Left renal cortex interstitium (tissue), 4 donors: ENCODE measurements at regions not wholly inside any gene's neighbourhood (a gene's known extent, or its start where the extent isn't known, plus 50 kb on each side); places are given as distances from the start of the nearest gene placed in this dataset.

Source experiments
- DNase-seq, 4 donors: peaks; one replicate each; pipeline ENCODE4 v3.0.0-alpha.2; 2013; ENCODE audit warnings: low read depth in 4 of 4, low spot score in 2 of 4, missing footprints in 1 of 4

DNA sequence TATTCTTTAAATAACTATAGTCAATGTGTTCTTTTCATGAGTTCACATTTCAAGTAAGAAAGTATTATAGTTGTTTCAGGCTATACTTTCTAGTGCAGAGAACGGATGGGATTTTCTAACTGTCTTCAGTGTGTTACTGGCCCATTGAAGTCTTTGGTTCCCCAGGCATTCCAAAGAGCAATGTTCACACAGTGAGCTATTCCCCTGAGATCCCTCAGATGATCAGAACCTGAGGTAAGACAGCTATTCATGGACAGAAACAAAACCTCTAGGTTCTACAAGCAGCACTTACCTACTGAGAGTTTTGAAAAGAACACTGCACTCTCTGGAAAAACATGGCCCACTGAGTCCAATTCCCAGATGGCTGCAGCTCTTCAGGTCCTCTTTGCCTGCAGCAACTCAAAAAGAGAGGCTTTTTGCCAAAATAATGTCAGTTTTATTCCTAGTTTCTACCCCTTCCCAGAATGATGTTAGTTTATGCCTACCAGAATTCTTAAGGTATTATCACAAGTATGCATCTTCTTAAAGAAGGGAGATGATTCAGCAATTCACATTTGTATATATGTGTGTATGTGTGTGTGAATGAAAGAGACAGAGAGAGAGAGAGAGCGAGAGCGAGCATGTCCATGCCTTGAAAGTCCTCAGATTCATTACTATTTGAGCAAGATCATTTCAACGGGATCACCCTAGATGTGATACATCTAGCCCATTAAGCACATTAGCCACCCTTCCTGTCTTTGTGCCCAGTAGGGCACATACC, 146.1 kb downstream of the PDHA2 start:
- no peak for DNase-seq

DNA sequence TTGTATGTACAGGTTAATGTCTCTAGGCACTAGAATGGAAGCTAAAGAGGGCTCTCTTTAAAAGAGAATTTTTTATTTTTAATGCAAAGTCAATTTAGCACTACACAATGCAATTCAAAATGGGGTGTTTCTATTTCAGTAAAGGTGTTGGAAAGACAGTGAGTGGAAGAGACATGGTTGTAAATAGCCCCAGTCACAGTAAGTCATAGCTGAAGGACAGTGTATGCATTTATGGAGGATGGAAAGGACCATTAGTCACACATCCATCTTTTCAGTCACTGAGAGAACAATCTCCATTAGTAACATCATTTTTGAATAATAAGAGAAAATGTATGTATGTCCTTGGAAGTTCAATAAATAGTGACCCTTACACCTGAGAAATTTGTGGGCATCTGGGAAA, 148.0 kb downstream of the PDHA2 start:
- DNase-seq = no peak

DNA sequence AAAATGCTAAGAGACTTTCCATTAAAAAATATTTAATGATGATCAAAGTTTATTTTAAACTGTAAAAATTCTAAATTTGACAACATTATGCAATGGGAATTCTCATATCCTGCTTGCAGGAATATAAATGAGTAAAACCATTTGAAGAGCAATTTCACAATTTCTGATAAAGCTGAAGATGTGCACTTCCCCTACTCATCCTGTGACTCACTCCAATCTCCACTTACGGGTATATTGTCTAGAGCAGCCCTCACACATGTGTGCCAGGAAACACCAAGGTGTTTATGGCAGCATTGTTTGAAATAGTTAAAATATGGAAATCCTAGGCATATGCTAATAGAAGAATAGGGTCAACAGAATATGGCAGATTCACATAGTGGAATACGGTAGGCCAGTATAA, 158.4 kb downstream of the PDHA2 start:
- no peak for DNase-seq

DNA sequence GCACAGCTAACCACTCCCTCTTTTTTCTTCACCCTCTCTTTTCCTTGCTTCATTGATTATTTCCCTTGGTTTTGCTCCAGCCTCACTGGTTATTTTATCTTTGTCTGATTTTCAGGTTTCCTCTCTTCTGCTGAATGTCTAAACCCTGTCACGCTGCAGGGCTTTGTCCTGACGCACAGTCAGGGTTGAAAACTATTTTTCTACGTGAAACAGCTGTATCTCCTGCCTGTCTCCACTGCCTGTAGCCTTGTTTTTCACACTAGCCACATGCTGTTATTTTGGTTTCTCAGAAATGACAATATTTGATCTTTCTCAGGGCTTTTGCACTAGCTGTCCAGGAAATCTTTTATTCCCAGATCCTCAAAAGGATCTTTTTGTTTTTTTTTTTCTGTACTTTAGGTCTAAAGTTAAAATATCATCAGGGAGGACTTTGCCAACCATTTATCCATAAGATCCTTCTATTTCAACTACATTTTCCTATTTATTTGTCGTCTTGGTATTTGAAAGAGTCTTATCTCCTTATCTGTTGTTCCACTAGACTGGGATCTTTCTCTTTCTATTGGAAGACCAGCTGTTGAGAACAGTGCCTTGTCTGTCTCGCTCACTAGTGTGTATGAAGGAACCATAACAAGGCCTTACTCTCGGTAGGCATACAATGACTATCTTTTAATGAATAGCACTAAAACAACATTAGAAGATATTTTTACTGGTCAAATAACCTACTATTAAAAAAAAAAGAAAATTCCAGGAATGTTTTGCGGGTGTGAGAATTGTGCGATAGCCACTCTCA, 164.3 kb downstream of the PDHA2 start:
- DNase-seq = no peak

DNA sequence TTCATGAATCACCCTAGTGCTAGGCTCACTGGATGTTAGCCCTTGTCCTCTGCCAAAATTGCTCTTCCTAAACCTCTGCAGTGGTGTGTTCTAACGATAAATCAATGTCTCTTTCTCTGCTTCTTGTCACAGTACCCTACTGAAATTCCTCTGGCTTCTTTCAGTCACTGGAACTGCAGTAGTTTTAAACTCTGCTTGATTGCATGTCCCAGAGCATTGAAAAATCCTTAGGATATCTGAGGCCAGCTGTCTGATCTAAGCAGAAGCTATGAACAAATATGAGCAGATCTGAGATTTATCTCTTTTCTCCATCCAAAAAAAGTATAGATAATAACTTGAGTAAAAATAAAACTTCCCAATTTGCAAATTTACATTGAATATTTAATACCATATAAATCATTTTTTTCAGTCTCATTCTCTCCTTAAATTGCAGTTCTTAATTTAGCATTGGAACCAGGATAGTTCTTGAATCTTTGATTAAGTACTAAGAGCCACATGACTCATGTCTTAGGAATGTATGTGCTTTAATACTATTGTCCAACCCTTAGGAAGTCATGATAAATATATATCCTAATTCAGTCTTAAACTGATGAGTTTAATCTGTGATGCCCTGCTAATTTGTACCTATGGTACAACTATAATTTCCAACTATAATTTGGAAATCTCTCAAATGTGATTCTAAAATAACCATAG, 169.7 kb downstream of the PDHA2 start:
- DNase-seq = no peak

DNA sequence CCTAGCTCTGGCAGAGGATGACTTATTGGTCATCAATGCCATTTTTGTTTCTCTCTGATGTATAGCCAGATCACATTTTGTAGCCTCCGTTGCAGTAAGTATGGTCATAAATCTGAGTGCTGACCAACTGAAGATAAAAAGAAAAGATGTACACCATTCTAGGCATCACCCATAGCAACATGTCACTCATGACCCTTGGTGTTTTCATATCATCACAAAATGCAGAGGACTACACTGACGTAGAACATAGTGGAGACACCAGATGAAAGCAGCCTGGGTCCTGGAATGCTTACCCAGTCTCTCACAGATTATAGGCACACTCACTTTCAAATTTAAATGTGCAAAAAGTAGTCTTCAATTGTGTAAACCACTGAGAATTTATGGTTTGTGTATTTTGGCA, 172.8 kb downstream of the PDHA2 start:
- DNase-seq = no peak

DNA sequence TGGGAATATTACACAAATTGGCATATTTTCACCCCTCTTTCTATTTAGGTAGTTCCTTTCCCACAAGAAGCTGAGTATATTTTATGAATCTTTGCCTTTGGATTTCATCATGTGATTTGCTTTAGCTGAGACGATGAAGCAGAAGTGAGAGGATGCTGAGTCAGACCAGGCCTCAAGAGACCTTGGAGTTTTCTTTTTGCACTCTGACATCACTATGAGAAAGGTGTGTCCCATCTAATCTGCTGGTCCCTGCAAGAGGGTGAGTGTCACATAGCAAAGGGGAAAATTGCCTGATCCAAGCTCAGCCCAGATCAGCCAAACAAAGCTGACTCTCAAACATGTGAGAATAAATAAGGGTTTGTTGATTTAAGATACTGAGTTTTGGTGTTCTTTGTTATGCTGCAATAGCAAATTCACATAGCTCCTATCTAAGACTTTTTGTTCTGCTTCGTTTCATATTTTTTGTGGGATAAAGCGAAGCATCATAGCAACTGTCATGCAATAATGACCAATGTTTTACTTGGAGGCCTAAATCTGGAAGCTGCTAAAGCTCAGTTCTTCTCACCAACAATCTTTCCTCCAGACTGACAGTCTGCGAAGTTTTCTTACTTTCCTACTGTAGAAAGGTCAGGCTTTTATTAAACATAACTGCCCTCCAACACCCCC, 176.9 kb downstream of the PDHA2 start:
- no peak for DNase-seq

DNA sequence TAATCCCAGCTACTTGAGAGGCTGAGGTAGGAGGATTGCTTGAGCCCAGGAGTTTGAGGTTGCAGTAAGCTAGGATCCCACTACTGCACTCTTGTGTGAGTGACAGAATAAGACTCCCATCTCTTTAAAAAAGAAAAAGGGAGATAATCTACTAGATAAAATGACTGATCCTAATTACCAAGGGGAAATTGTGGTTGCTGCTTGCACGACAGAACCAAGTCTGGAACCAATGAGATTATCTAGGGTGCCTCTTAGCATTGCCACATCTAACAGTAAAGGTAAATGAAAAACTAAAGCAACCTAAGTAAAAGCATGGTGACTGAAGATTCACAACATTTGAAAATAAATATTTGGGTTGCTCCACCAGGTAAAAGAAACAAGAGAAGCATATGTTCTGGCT, 185.1 kb downstream of the PDHA2 start:
- DNase-seq = no peak

DNA sequence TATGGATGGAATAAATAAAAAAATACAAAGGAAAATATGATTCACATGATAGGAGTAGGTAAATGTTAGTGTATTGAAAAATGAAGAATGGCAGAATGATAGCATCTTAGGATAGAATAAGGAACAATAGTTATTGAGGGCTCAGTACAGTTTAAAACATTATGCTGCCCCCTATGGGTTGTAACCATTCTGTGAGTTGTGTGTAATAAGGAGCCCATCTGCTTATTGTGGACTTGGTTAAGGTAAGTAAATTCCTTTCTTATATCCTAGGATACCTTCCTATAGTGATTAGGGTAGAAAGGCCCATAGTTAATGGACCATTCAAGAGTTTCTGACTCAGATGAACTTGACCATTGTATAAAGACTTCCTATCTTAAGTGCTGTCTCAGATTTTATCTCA, 195.8 kb downstream of the PDHA2 start:
- no peak for DNase-seq

DNA sequence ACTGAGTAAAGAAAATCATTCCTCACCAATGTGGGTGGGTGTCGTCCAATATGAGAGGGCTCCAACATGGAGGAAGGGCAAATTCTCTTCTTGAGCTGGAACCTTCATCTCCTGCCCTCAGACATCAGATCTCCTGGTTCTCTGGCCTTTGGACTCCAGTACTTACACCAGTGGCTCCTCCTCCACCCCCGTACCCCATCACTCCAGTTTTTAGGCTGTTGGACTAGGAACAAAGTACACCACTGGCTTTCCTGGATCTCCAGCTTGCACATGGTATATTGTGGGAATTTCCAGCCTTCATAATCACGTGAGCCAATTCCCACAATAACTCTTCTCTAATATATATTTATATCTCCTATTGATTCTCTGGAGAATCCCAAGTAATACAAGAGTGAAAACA, 196.9 kb downstream of the PDHA2 start:
- no peak for DNase-seq

DNA sequence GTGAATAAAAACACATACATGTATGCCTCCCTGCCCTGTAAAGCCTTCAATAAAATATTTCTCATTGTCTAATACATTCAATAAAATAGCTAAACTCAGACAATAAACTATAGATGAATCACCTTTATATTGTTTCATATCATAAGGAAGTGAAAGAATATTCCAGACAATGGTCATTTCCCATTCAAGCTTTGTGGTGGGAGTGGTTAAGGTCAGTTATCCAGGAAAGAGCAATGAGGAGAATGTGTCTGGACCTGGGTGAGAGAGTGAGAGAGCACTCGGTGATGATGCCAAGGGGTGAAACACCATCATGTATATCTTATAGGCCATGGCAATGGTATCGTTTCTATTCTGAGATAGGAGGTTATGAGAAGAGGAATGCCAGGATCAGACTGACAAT, 197.8 kb downstream of the PDHA2 start:
- DNase-seq = no peak

DNA sequence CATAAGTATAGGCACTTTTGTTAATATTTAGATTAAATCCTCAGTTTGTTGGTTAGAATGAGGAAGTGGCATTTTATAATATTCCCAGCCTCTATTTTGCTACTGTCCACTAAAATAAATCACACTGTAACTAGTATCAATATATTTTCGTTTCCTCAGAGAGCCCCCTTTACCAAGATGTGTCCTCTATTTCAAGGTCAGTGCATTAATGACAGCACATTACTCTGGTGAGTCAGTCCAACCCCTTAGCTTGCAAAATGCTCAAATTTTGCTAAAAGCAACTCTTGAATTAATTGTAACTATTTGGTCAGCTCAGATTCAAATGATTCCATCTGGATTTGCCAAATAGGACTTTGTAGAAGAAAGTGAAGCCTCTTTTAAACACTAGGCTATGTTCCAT, 199.3 kb downstream of the PDHA2 start:
- DNase-seq = no peak

DNA sequence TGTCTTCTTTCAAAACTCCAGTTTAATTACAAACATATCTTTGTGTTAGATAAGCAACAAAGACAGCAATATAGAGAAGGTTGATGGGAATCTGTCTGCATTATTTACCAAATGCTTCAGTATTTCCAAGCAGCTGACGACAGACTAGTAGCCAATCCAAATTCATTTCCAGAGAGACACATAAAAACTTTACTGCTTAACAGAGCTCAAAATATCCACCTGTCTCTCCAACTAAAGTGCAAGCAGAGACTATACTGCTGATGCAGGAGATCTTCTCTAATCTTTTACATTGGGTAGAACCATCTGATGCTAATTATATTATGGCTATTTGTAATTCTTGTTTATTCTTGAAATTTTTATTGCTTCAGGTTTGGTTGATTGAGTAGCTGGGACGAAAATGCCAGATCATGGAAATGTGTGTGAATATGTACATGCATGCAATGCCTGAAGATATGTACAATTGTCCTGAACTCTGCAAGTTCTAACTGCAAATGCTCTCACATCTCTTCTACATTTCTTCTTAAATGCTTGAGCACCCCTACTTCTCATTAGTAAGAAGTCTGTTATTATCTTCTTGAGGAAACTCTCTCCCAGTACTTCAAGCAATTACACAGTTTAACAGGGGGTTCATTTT, 200.0 kb downstream of the PDHA2 start:
- no peak for DNase-seq

DNA sequence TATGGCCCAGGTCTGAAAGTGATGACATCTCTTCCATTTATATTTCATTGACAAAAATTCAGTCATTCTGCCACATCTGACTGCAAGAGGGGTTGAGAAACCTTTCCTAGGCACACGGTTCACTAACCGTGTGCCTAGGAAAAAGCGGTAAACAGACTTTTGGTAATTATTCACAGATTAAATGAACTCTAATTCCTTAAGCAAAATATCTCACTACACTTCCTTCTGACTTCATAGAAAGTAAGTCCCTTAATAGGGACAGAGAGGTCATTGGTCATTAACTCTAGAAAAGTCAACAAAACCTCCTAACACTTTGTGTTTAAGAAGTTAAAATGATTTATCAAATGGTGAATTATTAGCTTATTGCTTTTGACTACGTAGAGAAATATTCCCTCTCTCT, 205.1 kb downstream of the PDHA2 start:
- no peak for DNase-seq

DNA sequence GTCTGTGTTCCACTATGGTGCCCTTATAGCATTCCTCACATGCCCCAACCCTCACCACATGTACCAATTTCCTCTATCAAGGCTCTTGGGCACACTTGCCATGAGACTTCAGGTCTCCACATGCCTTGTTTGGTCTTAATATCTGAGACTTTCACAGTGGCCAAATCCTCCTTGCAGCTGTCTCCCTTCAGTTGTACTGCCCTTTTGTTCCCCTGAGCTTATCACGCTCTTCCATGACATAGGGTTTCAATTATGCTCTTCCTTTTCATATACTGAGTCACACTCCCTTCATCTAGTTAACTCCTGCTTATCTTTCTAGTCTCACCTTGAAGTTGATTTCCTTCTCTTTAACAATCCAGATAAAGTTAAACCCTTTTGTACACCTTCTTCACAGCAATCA, 212.9 kb downstream of the PDHA2 start:
- DNase-seq = no peak

DNA sequence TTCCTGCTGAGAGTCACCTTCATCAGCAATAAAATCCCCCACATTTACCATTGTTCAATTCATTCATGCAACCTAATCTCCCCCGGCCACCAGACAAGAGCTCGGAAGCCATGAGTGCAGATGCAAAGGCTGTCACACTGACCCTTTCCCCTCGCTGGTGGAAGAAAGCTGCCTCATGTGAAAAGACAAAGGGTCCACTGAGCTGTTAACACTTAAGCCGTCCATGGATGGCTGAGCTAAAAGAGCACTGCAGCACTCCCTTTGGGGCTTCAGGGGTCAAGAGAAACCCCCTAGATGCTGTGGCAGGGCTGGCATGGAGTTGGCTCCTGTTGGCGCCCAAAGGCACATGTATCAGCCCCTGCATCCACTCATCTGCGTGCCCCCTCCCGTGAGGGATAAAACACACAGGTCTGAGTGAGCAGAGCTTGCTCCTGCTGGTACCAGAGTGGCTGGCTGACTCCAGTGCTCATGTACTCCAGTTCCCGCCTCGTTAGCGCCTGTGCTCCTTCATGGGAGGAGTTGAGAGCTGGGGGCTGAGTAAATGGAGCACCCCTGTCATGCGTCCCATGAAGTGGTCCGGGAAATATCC, 216.5 kb downstream of the PDHA2 start:
- DNase-seq = no peak

DNA sequence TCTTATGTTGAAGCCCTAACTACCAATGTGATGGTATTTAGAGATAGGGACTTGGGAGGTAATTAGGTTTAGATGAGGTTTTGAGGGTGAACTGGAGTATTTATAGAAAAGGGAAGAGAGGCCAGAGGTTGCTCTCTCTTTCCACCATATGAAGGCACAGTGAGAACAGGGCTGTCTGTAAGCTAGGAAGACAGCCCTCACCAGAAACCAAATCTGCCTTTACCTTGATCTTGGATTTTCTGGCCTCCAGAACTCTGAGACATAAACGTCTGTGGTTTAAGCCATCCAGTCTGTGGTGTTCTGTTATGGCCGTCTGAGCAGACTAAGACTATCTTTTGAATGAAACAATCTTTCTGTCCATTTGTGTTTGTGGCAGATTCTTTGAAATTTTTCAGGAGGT, 223.7 kb downstream of the PDHA2 start:
- DNase-seq = no peak

DNA sequence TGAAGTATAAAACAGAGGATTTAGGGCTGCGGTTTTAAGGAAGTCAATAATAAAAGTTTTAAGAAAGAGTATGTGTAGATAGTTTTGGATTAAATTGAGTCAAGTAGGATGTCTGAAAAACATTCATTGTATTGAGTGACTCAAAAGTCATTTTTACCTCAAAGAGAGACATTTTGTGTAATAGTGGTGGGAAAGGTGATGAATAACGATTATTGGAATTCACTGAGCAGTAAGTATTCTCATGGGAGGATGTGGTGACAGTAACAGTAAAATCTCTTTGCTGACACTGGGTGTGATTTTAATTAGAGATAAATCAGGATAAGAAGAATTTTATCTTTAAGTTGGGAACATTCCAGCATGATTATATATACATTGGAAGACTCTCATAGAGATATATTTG, 233.6 kb downstream of the PDHA2 start:
- DNase-seq = no peak

DNA sequence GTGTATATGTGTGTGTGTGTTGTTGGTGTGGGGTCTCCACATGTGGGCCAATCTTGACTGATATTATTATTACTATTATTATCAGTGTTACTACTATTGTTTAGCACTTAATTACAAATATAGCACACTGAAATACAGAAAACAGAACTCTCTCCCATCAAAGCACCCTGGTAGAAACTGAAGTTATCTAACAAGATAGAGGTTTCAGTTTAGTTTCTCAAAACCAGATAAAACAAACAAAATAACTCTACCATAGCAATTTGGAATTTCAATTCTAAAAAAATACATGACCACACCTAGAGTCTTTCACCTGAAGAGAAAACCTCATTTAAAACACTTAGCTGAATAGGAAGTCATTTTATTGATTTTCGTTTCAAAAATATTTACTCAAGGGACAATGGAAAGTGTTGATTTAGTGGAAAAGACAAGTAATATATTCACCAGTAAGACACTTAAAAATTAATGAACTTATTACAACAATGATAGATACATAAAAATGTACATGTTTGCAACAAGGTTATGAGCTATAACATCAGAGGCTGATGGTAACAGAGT, 252.3 kb downstream of the PDHA2 start:
- no peak for DNase-seq

DNA sequence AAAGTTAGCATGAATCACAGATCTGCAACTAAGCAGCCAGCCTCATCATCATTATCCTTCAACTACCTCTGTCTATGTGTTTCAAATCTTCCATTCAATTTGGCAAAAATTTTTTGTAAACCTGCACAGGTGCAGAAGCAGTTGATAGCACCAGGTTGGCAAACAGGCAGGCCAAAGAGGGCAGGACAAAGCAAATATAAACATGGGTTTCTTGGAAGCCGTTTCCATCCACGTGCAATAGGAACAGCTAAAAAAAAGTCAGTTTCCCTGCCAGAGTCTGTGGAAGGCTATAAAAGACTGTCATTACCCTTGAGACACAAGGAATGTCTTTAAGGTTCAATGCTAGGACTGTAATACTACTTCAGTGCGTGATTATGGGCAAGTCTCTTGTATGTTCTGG, 253.2 kb downstream of the PDHA2 start:
- no peak for DNase-seq
